ENCODE measurements at regions not wholly inside any gene's neighbourhood (a gene's known extent, or its start where the extent isn't known, plus 50 kb on each side); places are given as distances from the start of the nearest gene placed in this dataset.

DNA sequence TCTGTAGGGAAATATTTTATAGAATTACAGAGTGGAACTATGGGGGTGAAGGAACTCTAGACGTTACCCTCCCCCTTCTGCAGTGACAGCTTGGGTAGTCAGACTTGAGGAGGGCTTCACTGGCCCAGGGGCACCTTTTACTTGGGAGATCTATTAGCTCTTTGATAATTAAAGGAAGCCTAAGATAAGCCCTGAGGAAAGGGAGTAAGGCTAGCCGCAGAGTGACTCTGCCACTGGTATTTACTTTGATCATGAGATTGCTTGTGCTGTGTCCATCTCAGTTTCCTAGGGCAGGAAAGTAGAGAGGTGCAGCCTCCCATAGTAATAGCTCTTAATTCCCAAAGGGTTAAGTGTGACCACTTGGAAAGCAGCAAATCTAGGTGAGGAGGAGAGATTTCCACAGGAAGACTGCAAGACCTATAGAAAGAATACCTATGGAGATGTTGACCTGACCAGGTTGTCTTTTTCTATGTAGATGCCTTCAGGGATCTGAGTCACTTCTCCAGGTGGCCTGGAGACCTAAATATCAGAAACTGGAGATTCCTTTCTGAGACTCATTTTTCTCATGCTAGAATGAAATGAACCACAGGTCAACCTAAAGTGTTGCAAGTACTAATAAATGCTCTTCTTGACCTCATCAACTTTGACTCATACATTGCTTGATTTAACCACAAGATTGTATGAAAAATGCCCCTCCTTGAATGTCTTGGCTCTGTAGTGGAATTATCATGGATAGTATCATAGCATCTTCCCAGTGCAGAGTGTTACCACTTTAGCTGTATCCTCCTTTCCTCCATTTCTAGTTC lies 447.3 kb upstream of the GHITM start:
- H3K4me1 ChIP-seq (ENCODE audit: control insufficient read depth, insufficient read depth, low read length), result peaks cover 7% of the 10 kb centered on the region
- H3K36me3 ChIP-seq (ENCODE audit: control insufficient read depth, insufficient read depth, low read length), result no peaks in the 10 kb centered on the region
- H3K4me3 ChIP-seq (ENCODE audit: low read depth, low read length), result no peak overlapping the region
- no peaks in the 10 kb centered on the region for H3K27me3 ChIP-seq (ENCODE audit: control insufficient read depth, insufficient read depth, low read length)
- no peak overlapping the region for H3K27ac ChIP-seq (ENCODE audit: low read depth, low read length)
- H3K9ac ChIP-seq (ENCODE audit: low read length), result no peak overlapping the region
- H3K9me3 ChIP-seq (ENCODE audit: control insufficient read depth, insufficient read depth, low read depth, low read length), result no peaks in the 10 kb centered on the region

GRCh38 chr10:83698899-83699298 lies 440.4 kb upstream of the GHITM start:
- H3K9ac ChIP-seq (ENCODE audit: low read length), result no peak overlapping the region
- H3K4me1 ChIP-seq (ENCODE audit: control insufficient read depth, insufficient read depth, low read length), result peaks cover 8% of the 10 kb centered on the region
- no peak overlapping the region for H3K4me3 ChIP-seq (ENCODE audit: low read depth, low read length)
- no peak overlapping the region for H3K27ac ChIP-seq (ENCODE audit: low read depth, low read length)
- no peaks in the 10 kb centered on the region; the same call in 1 of the 2 replicates for H3K9me3 ChIP-seq (ENCODE audit: control insufficient read depth, insufficient read depth, low read depth, low read length)
- H3K27me3 ChIP-seq (ENCODE audit: control insufficient read depth, insufficient read depth, low read length), result no peaks in the 10 kb centered on the region
- no peaks in the 10 kb centered on the region for H3K36me3 ChIP-seq (ENCODE audit: control insufficient read depth, insufficient read depth, low read length)

DNA sequence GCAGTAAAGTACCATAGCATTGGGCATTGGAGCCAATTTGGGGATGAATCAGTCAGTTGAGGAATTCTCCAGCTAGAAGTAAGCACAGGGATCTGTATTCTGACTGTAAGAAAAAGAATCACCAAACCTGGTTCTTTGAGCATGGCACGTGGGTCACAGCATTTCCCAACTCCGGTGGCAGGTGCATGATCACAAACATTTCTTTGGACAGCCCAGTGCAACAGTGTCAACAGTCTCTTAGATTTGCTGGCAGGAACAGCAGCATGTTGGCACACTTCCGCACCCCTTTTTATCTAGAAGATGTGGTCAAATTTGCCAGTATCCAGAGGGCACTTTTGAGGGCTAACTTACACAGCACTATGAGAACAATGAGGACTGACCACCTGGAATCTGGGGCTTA lies 437.5 kb upstream of the GHITM start:
- no peaks in the 10 kb centered on the region; the same call in 1 of the 2 replicates for H3K9me3 ChIP-seq (ENCODE audit: control insufficient read depth, insufficient read depth, low read depth, low read length)
- no peak overlapping the region for H3K4me3 ChIP-seq (ENCODE audit: low read depth, low read length)
- no peaks in the 10 kb centered on the region for H3K36me3 ChIP-seq (ENCODE audit: control insufficient read depth, insufficient read depth, low read length)
- peaks cover 3% of the 10 kb centered on the region for H3K4me1 ChIP-seq (ENCODE audit: control insufficient read depth, insufficient read depth, low read length)
- H3K27me3 ChIP-seq (ENCODE audit: control insufficient read depth, insufficient read depth, low read length), result no peaks in the 10 kb centered on the region
- no peak overlapping the region for H3K9ac ChIP-seq (ENCODE audit: low read length)
- no peak overlapping the region for H3K27ac ChIP-seq (ENCODE audit: low read depth, low read length)

- H3K4me3 ChIP-seq (ENCODE audit: low read depth, low read length), result no peak overlapping the region
- no peak overlapping the region for H3K9ac ChIP-seq (ENCODE audit: low read length)
- H3K9me3 ChIP-seq (ENCODE audit: control insufficient read depth, insufficient read depth, low read depth, low read length), result no peaks in the 10 kb centered on the region; the same call in 1 of the 2 replicates
- H3K4me1 ChIP-seq (ENCODE audit: control insufficient read depth, insufficient read depth, low read length), result no peaks in the 10 kb centered on the region
- no peak overlapping the region for H3K27ac ChIP-seq (ENCODE audit: low read depth, low read length)
- H3K27me3 ChIP-seq (ENCODE audit: control insufficient read depth, insufficient read depth, low read length), result no peaks in the 10 kb centered on the region
- H3K36me3 ChIP-seq (ENCODE audit: control insufficient read depth, insufficient read depth, low read length), result no peaks in the 10 kb centered on the region
Measured at GRCh38 chr10:83702731-83703130, 436.6 kb upstream of the GHITM start.

DNA sequence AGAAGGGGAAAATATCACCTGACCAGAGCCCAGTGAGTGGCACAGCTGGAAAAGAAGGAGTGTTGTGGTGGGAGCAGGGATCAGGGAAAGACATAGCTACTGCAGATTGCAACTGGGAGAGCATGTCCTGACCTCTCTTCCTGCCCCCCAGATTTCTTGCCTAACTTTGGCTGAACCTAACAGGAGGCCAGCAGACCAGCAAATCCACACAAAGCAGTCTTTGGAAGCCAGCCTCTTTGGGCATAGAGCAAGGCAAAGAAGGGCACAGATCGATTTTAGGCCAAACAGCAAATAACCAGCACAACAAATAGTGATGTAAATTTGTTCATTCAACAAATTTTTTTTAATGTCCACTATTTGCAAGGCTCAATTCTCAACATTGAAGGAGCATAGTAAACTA lies 433.2 kb upstream of the GHITM start:
- Histone ChIP-seq H3K4me3 (ENCODE audit: low read depth, low read length) (no peak overlapping the region), H3K9ac (ENCODE audit: low read length) (no peak overlapping the region), H3K27me3 (ENCODE audit: control insufficient read depth, insufficient read depth, low read length) (no peaks in the 10 kb centered on the region), H3K9me3 (ENCODE audit: control insufficient read depth, insufficient read depth, low read depth, low read length) (no peaks in the 10 kb centered on the region; the same call in 1 of the 2 replicates), H3K36me3 (ENCODE audit: control insufficient read depth, insufficient read depth, low read length) (no peaks in the 10 kb centered on the region), H3K27ac (ENCODE audit: low read depth, low read length) (no peak overlapping the region), H3K4me1 (ENCODE audit: control insufficient read depth, insufficient read depth, low read length) (no peaks in the 10 kb centered on the region)

GRCh38 chr10:83706952-83707582 lies 432.2 kb upstream of the GHITM start:
- H3K4me1 ChIP-seq (ENCODE audit: control insufficient read depth, insufficient read depth, low read length), result no peaks in the 10 kb centered on the region

GRCh38 chr10:83713423-83713822 lies 425.9 kb upstream of the GHITM start:
- no peaks in the 10 kb centered on the region for H3K36me3 ChIP-seq (ENCODE audit: control insufficient read depth, insufficient read depth, low read length)
- H3K9me3 ChIP-seq (ENCODE audit: control insufficient read depth, insufficient read depth, low read depth, low read length), result no peaks in the 10 kb centered on the region
- no peak overlapping the region for H3K27ac ChIP-seq (ENCODE audit: low read depth, low read length)
- no peak overlapping the region for H3K9ac ChIP-seq (ENCODE audit: low read length)
- H3K4me3 ChIP-seq (ENCODE audit: low read depth, low read length), result no peak overlapping the region
- no peaks in the 10 kb centered on the region for H3K4me1 ChIP-seq (ENCODE audit: control insufficient read depth, insufficient read depth, low read length)
- H3K27me3 ChIP-seq (ENCODE audit: control insufficient read depth, insufficient read depth, low read length), result no peaks in the 10 kb centered on the region

More at GRCh38 chr10:83706952-83707582, 432.2 kb upstream of the GHITM start:
- no peaks in the 10 kb centered on the region; the same call in 1 of the 2 replicates for H3K9me3 ChIP-seq (ENCODE audit: control insufficient read depth, insufficient read depth, low read depth, low read length)
- H3K9ac ChIP-seq (ENCODE audit: low read length), result no peak overlapping the region
- no peaks in the 10 kb centered on the region for H3K36me3 ChIP-seq (ENCODE audit: control insufficient read depth, insufficient read depth, low read length)
- H3K4me3 ChIP-seq (ENCODE audit: low read depth, low read length), result no peak overlapping the region
- no peaks in the 10 kb centered on the region for H3K27me3 ChIP-seq (ENCODE audit: control insufficient read depth, insufficient read depth, low read length)
- no peak overlapping the region for H3K27ac ChIP-seq (ENCODE audit: low read depth, low read length)

DNA sequence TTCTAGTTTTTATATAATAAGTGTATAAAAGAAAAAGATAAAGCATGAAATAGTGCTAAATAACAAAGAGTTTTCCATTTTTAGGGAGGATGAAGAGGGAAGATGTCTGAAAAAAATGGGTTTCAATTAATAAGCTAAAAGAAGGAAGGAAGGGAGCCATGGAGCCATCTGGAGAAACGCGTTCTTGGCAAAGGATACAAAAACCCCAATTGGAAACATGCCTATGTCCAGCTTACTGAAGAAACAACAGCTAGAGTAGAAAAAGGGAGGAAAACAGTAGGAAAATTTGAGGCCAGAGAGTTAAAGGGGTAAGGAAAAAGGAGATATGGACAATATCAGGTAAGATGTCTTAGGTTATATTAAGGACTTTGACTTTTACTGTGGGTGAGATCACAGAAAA lies 416.2 kb upstream of the GHITM start:
- Histone ChIP-seq H3K4me1 (ENCODE audit: control insufficient read depth, insufficient read depth, low read length) (no peaks in the 10 kb centered on the region; the same call in 1 of the 2 replicates), H3K27ac (ENCODE audit: low read depth, low read length) (no peak overlapping the region), H3K9ac (ENCODE audit: low read length) (no peak overlapping the region), H3K4me3 (ENCODE audit: low read depth, low read length) (no peak overlapping the region), H3K36me3 (ENCODE audit: control insufficient read depth, insufficient read depth, low read length) (no peaks in the 10 kb centered on the region), H3K27me3 (ENCODE audit: control insufficient read depth, insufficient read depth, low read length) (no peaks in the 10 kb centered on the region), H3K9me3 (ENCODE audit: control insufficient read depth, insufficient read depth, low read depth, low read length) (no peaks in the 10 kb centered on the region)

DNA sequence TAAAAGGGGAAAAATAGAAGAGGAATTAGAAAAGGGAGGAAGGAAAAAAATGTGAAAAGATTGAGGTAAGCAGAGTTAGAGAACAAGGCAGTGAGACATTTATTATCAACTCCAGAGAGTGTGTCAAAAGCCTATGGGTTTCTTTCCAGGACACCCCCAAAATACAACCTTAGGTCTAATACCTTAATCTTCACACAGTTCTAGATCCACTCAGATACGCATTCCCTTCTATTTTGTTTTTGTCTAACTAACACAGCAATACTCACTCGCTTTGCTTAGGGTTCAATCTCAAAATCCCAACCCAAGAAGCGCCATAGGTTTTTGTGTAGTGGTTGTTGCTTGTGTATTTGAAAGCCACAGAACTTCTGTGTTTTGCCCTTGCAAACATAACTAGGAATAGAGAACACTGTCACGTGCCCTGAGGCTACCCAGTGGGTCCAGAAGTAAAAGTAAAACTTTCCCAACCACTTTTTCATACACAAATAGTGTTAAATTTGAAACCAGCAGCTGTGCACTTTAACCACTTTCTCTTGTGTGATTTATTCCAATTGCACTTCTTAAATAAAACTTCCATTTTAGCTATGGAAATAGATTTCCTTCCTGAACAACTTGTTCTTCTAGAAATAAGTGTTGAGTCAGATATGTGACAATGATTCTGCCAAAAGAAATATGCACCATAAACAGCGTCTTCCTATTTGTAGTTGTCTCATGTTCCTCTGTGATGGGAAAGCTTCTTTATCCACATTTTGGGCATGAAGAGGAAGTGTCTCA lies 414.7 kb upstream of the GHITM start:
- Histone ChIP-seq H3K4me1 (ENCODE audit: control insufficient read depth, insufficient read depth, low read length) (no peaks in the 10 kb centered on the region; the same call in 1 of the 2 replicates), H3K9me3 (ENCODE audit: control insufficient read depth, insufficient read depth, low read depth, low read length) (no peaks in the 10 kb centered on the region), H3K27me3 (ENCODE audit: control insufficient read depth, insufficient read depth, low read length) (no peaks in the 10 kb centered on the region)

GRCh38 chr10:83725567-83725966 lies 413.7 kb upstream of the GHITM start:
- H3K27ac ChIP-seq (ENCODE audit: low read depth, low read length), result no peak overlapping the region
- no peaks in the 10 kb centered on the region; the same call in 1 of the 2 replicates for H3K4me1 ChIP-seq (ENCODE audit: control insufficient read depth, insufficient read depth, low read length)
- H3K9me3 ChIP-seq (ENCODE audit: control insufficient read depth, insufficient read depth, low read depth, low read length), result no peaks in the 10 kb centered on the region

More for the DNA sequence above, 414.7 kb upstream of the GHITM start:
- Histone ChIP-seq H3K9ac (ENCODE audit: low read length) (no peak overlapping the region), H3K27ac (ENCODE audit: low read depth, low read length) (no peak overlapping the region), H3K36me3 (ENCODE audit: control insufficient read depth, insufficient read depth, low read length) (no peaks in the 10 kb centered on the region), H3K4me3 (ENCODE audit: low read depth, low read length) (no peak overlapping the region)

DNA sequence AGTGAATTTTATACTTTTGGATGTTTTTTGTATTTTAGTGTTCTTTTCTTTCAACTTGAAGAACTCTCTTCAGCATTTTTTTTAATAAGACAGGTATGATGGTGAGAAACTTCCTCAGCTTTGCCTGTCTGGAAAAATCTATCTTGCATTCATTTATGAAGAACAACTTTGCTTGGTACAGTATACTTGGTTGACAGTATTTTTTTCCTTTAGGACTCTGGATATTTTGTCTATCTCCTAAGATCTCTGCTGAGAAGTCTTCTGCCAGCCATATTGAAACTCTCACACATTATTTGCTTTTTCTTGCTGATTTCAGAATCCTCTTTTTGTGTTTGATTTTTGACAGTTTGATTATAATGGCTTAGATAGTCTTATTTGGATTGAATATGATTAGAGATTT lies 405.0 kb upstream of the GHITM start:
- Histone ChIP-seq H3K27me3 (ENCODE audit: control insufficient read depth, insufficient read depth, low read length) (no peaks in the 10 kb centered on the region), H3K9ac (ENCODE audit: low read length) (no peak overlapping the region), H3K4me3 (ENCODE audit: low read depth, low read length) (no peak overlapping the region), H3K27ac (ENCODE audit: low read depth, low read length) (no peak overlapping the region), H3K9me3 (ENCODE audit: control insufficient read depth, insufficient read depth, low read depth, low read length) (0 out of 2 replicates have a peak, but pooled peaks cover 4% of the 10 kb centered on the region), H3K36me3 (ENCODE audit: control insufficient read depth, insufficient read depth, low read length) (no peaks in the 10 kb centered on the region), H3K4me1 (ENCODE audit: control insufficient read depth, insufficient read depth, low read length) (no peaks in the 10 kb centered on the region)

More at GRCh38 chr10:83725567-83725966, 413.7 kb upstream of the GHITM start:
- no peaks in the 10 kb centered on the region for H3K27me3 ChIP-seq (ENCODE audit: control insufficient read depth, insufficient read depth, low read length)
- no peaks in the 10 kb centered on the region for H3K36me3 ChIP-seq (ENCODE audit: control insufficient read depth, insufficient read depth, low read length)
- H3K4me3 ChIP-seq (ENCODE audit: low read depth, low read length), result no peak overlapping the region
- no peak overlapping the region for H3K9ac ChIP-seq (ENCODE audit: low read length)

Measured in HUES6 (cell line).